ENCODE measurements at regions not wholly inside any gene's neighbourhood (a gene's known extent, or its start where the extent isn't known, plus 50 kb on each side); places are given as distances from the start of the nearest gene placed in this dataset.

DNA sequence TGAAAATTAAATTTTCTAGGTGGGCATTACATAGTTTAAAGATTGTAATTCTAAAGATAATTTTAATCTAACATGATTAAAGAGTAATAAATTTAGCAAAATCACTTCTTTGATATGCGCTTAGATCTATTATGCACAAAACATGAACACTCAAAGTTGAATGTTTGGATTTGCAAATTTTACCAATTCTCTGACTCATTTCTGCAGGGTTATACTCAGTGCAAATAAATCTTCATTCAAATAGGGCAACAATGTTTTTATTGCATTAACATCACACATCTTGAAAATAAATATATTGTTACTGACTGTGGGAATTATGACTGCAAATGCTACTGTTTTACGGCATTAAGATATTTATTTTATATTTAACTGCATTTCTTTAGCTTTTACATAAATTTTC, 110.7 kb downstream of the OGFRL1 start:
- TF ChIP-seq, protein P1, sequence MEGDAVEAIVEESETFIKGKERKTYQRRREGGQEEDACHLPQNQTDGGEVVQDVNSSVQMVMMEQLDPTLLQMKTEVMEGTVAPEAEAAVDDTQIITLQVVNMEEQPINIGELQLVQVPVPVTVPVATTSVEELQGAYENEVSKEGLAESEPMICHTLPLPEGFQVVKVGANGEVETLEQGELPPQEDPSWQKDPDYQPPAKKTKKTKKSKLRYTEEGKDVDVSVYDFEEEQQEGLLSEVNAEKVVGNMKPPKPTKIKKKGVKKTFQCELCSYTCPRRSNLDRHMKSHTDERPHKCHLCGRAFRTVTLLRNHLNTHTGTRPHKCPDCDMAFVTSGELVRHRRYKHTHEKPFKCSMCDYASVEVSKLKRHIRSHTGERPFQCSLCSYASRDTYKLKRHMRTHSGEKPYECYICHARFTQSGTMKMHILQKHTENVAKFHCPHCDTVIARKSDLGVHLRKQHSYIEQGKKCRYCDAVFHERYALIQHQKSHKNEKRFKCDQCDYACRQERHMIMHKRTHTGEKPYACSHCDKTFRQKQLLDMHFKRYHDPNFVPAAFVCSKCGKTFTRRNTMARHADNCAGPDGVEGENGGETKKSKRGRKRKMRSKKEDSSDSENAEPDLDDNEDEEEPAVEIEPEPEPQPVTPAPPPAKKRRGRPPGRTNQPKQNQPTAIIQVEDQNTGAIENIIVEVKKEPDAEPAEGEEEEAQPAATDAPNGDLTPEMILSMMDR (IDR thresholded peaks at IDR 0.05): no peak
- TF ChIP-seq POLR2A (IDR thresholded peaks at IDR 0.05): no peak

Data from uterus (tissue), 2 donors.